ENCODE measurements at regions not wholly inside any gene's neighbourhood (a gene's known extent, or its start where the extent isn't known, plus 50 kb on each side); places are given as distances from the start of the nearest gene placed in this dataset.
"Not testable (repeated sequence)": the region's sequence is repeated elsewhere in the genome, so short reads cannot be mapped to it uniquely, and the experiment has no call there.

DNA sequence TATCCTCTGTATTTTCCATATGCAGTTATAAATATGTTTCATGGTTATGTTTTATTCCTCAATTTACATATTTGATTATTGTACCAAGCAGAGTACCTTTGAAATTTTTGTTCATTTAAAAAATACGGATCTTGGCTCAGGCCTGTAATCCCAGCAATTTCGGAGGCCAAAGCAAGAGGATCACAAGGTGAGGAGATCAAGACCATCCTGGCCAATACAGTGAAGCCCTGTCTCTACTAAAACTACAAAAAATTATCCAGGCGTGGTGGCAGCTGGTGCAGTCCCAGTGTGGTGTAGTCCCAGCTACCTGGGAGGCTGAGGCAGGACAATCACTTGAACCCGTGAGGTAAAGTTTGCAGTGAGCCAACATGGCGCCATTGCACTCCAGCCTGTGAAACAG, 251.2 kb upstream of the TPTE start:
- not testable (repeated sequence) for H3K4me3 ChIP-seq; H3K4me1 ChIP-seq; H3K9me3 ChIP-seq (replicated peaks); H3K27me3 ChIP-seq; H3K36me3 ChIP-seq; H3K27ac ChIP-seq; DNase-seq

DNA sequence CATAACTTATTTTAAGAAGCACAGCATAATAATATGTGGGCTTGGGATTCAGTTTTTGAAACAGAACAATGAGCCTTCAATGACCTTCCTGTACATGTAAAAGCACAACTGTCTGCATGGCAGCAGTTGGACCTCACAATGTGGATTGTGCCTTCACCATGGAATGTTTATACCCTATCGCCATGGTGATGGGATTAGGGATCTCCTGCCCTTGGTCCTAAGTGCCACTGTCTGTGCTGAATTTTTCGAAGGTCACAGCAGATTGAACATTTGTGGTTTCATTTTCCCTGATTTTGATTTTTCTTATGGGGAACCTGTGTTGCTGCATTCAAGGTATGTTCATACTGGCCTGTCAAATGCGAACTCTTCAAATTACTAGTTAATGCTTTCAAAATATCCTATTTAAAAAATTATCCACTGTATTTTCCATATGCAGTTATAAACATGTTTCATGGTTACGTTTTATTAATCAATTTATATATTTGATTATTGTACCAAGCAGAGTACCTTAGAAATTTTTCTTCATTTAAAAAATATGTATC, 249.6 kb upstream of the TPTE start:
- not testable (repeated sequence) for H3K4me3 ChIP-seq; H3K4me1 ChIP-seq; H3K36me3 ChIP-seq; H3K27ac ChIP-seq; H3K27me3 ChIP-seq; H3K9me3 ChIP-seq (replicated peaks)
- peak; percentile 5 to 7 for DNase-seq

DNA sequence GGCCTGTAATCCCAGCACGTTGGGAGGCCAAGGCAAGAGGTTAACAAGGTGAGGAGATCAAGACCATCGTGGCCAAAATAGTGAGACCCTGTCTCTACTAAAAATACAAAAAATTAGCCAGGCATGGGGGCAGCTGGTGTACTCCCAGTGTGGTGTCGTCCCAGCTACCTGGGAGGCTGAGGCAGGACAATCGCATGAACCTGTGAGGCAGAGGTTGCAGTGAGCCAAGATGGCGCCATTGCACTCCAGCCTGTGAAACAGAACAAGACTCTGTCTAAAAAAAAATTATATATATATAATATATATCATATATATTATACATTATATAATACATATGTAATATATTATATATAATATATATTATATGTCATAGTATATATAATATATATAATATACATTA, 249.2 kb upstream of the TPTE start:
- Histone ChIP-seq H3K27ac (no peak overlapping the region), H3K4me3 (no peak overlapping the region), H3K27me3 (no peaks in the 10 kb centered on the region), H3K9me3 (replicated peaks) (no peaks in the 10 kb centered on the region), H3K36me3 (no peaks in the 10 kb centered on the region), H3K4me1 (no peaks in the 10 kb centered on the region)
- DNase-seq, result no peak

DNA sequence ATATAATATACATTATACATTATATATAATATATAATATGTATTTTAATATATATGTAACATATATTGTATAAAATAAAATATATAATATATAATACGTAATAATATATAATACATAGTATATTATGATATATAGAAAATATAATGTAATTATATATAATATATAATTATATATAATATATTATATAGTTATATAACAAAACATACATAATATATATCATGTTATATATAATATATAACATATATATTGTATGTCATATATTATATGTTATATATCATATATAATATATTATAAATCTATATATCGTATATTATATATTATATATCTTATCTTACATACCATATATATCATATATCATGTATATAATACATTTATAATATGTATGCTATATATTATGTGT, 248.2 kb upstream of the TPTE start:
- Histone ChIP-seq H3K36me3 (no peaks in the 10 kb centered on the region), H3K27me3 (no peaks in the 10 kb centered on the region), H3K4me3 (no peak overlapping the region), H3K27ac (no peak overlapping the region), H3K4me1 (no peaks in the 10 kb centered on the region), H3K9me3 (replicated peaks) (no peaks in the 10 kb centered on the region)
- DNase-seq, result no peak

DNA sequence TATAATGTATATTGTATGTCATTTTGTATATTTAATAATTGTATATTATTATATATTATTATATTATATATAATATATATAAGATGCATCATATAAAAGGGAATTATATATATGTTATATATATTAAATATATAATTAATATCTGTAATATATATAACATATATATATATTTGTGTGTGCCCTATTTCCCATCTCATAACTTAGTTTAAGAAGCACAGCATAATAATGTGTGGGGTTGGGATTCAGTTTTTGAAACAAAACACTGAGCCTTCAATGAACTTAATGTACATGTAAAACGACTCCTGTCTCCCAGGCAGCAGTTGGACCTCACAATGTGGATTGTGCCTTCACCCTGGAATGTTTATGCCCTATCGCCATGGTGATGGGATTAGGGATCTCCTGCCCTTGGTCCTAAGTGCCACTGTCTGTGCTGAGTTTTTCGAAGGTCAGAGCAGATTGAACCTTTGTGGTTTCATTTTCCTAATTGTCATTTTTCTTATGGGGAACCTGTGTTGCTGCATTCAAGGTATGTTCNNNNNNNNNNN, 247.5 kb upstream of the TPTE start:
- H3K36me3 ChIP-seq; H3K4me3 ChIP-seq; H3K27ac ChIP-seq; H3K9me3 ChIP-seq (replicated peaks); H3K4me1 ChIP-seq; H3K27me3 ChIP-seq; DNase-seq: not testable (repeated sequence)
